ENCODE measurements at regions not wholly inside any gene's neighbourhood (a gene's known extent, or its start where the extent isn't known, plus 50 kb on each side); places are given as distances from the start of the nearest gene placed in this dataset.
"Not testable (repeated sequence)": the region's sequence is repeated elsewhere in the genome, so short reads cannot be mapped to it uniquely, and the experiment has no call there.

- DNase-seq (ENCODE audit: low spot score), result no peak
Measured at GRCh38 chr12:68387338-68387737, 55.2 kb upstream of the MDM1 start.

- no peak for DNase-seq (ENCODE audit: low spot score)
Measured at GRCh38 chr12:68389305-68389704, 57.1 kb upstream of the MDM1 start.

- no peak for DNase-seq (ENCODE audit: low spot score)
Measured at GRCh38 chr12:68391937-68392336, 59.8 kb upstream of the MDM1 start.

GRCh38 chr12:68392376-68392775, 60.2 kb upstream of the MDM1 start:
- DNase-seq (ENCODE audit: low spot score), result no peak

- no peak for DNase-seq (ENCODE audit: low spot score)
Measured at GRCh38 chr12:68393417-68393816, 61.3 kb upstream of the MDM1 start.

- no peak for DNase-seq (ENCODE audit: low spot score)
Measured at GRCh38 chr12:68397566-68398158, 65.5 kb upstream of the MDM1 start.

GRCh38 chr12:68398689-68399088, 66.5 kb upstream of the MDM1 start:
- DNase-seq (ENCODE audit: low spot score), result not testable (repeated sequence)

GRCh38 chr12:68400226-68400829, 68.2 kb upstream of the MDM1 start:
- DNase-seq (ENCODE audit: low spot score), result no peak

- DNase-seq (ENCODE audit: low spot score), result no peak
Measured at GRCh38 chr12:68402422-68402821, 70.3 kb upstream of the MDM1 start.

- DNase-seq (ENCODE audit: low spot score), result no peak
Measured at GRCh38 chr12:68403296-68403695, 71.1 kb upstream of the MDM1 start.

- DNase-seq (ENCODE audit: low spot score), result no peak
Measured at GRCh38 chr12:68403711-68404110, 71.5 kb upstream of the MDM1 start.

- no peak for DNase-seq (ENCODE audit: low spot score)
Measured at GRCh38 chr12:68405343-68405781, 73.2 kb upstream of the MDM1 start.

- no peak for DNase-seq (ENCODE audit: low spot score)
Measured at GRCh38 chr12:68406134-68406576, 74.0 kb upstream of the MDM1 start.

GRCh38 chr12:68406911-68407310, 74.7 kb upstream of the MDM1 start:
- DNase-seq (ENCODE audit: low spot score), result no peak

- DNase-seq (ENCODE audit: low spot score), result no peak
Measured at GRCh38 chr12:68410018-68410660, 78.0 kb upstream of the MDM1 start.

GRCh38 chr12:68411371-68411770, 79.2 kb upstream of the MDM1 start:
- DNase-seq (ENCODE audit: low spot score), result no peak

- no peak for DNase-seq (ENCODE audit: low spot score)
Measured at GRCh38 chr12:68414988-68415387, 82.8 kb upstream of the MDM1 start.

GRCh38 chr12:68416350-68416749, 84.2 kb upstream of the MDM1 start:
- DNase-seq (ENCODE audit: low spot score), result no peak

GRCh38 chr12:68416826-68417225, 84.7 kb upstream of the MDM1 start:
- no peak for DNase-seq (ENCODE audit: low spot score)

GRCh38 chr12:68418137-68418460, 85.9 kb upstream of the MDM1 start:
- no peak for DNase-seq (ENCODE audit: low spot score)

- DNase-seq (ENCODE audit: low spot score), result no peak
Measured at GRCh38 chr12:68420225-68421010, 88.3 kb upstream of the MDM1 start.

GRCh38 chr12:68422159-68422558, 90.0 kb upstream of the MDM1 start:
- DNase-seq (ENCODE audit: low spot score), result no peak

All from CD4-positive, alpha-beta T cell treated with Interleukin-2 at 100 ng/mL for 4 hours (primary cell).